Natural killer cell (primary cell): ENCODE measurements at regions not wholly inside any gene's neighbourhood (a gene's known extent, or its start where the extent isn't known, plus 50 kb on each side); places are given as distances from the start of the nearest gene placed in this dataset.

Experiments used
- ATAC-seq, 3 donors: fragments of 150-1000 bp in 2 of 3; fragments of 200-7000 bp in 1 of 3; cut with Tn5 transposase; 1 replicate in 1 of 3; 2 replicates in 2 of 3; pipeline ENCODE4 v1.10.0; 2021; ENCODE audit warnings: mild to moderate bottlenecking in 2 of 3, moderate library complexity in 2 of 3
- DNase-seq, 2 donors: peaks; one replicate each; pipeline versions ENCODE4 v3.0.0 to v3.0.0-alpha.2; 2013 to 2021; ENCODE audit warnings: mixed read lengths in 1 of 2
- H3K27ac ChIP-seq: one replicate; pipeline ENCODE4 v1.5.1; 2013; ENCODE audit warnings: mild to moderate bottlenecking, low read length
- H3K27me3 ChIP-seq: one replicate; pipeline ENCODE4 v1.6.1; 2013; ENCODE audit warnings: low read length; ENCODE audit not compliant: control insufficient read depth, insufficient read depth
- H3K36me3 ChIP-seq: one replicate; pipeline ENCODE4 v1.6.1; 2013; ENCODE audit warnings: low read length; ENCODE audit not compliant: control insufficient read depth, insufficient read depth
- H3K4me1 ChIP-seq: one replicate; pipeline ENCODE4 v1.6.1; 2013; ENCODE audit warnings: low read length; ENCODE audit not compliant: control insufficient read depth, insufficient read depth
- H3K4me3 ChIP-seq: one replicate; pipeline ENCODE4 v1.5.1; 2013; ENCODE audit warnings: low read length
- H3K9me3 ChIP-seq: one replicate; pipeline ENCODE4 v1.6.1; 2013; ENCODE audit warnings: low read length; ENCODE audit not compliant: control insufficient read depth, insufficient read depth
- H3K27ac Mint-ChIP-seq, 2 donors: one replicate each; pipeline ENCODE4 v1.8.0; 2022; ENCODE audit warnings: mild to moderate bottlenecking in 2 of 2, mixed read lengths in 2 of 2, moderate library complexity in 1 of 2
- H3K27me3 Mint-ChIP-seq, 2 donors: one replicate each; pipeline ENCODE4 v1.8.0; 2022; ENCODE audit warnings: low read depth in 2 of 2, mixed read lengths in 2 of 2
- H3K36me3 Mint-ChIP-seq: one replicate; pipeline ENCODE4 v1.8.0; 2022; ENCODE audit warnings: mixed read lengths
- H3K4me1 Mint-ChIP-seq, 2 donors: one replicate each; pipeline ENCODE4 v1.8.0; 2022; ENCODE audit warnings: mixed read lengths in 2 of 2
- H3K4me3 Mint-ChIP-seq: one replicate; pipeline ENCODE4 v1.8.0; 2022; ENCODE audit warnings: mild to moderate bottlenecking, moderate library complexity, mixed read lengths
- H3K9me3 Mint-ChIP-seq, 2 donors: one replicate each; pipeline ENCODE4 v1.8.0; 2022; ENCODE audit warnings: mixed read lengths in 2 of 2
- CTCF ChIP-seq: fragments of 200-600 bp; IDR thresholded peaks from one replicate; pipeline ENCODE4 v1.8.0; 2022; ENCODE audit warnings: antibody characterized with exemption
- WGBS: methylation state at CpG from one replicate; pipeline ENCODE4 v1.1.7; 2013; ENCODE audit warnings: missing lambda C conversion rate; ENCODE audit not compliant: insufficient coverage; 5-methylcytosine and 5-hydroxymethylcytosine counted together
- intact Hi-C: fragments of 100-400 bp; cut with micrococcal nuclease; formaldehyde crosslinking; loops from one replicate; pipeline ENCODE4 v1.14.2; 2022

- no peak for TF ChIP-seq CTCF
- H3K36me3 Mint-ChIP-seq, result peaks cover 17% of the 10 kb centered on the region
- H3K27me3 Mint-ChIP-seq, result no peaks in the 10 kb centered on the region
- H3K27me3 ChIP-seq, result no peaks in the 10 kb centered on the region
- H3K9me3 Mint-ChIP-seq, result peaks cover 11 to 31% of the 10 kb centered on the region in 2 donors
- ATAC-seq, result no peak
- H3K4me1 ChIP-seq, result no peaks in the 10 kb centered on the region
- no peak overlapping the region for H3K4me3 ChIP-seq
- DNase-seq, result no peak
- H3K4me3 Mint-ChIP-seq, result no peak overlapping the region
- H3K9me3 ChIP-seq, result peaks cover 3% of the 10 kb centered on the region
- no peaks in the 10 kb centered on the region for H3K36me3 ChIP-seq
- no peak overlapping the region for H3K27ac ChIP-seq
- intact Hi-C loops, result no loop called here
- no peak overlapping the region for H3K27ac Mint-ChIP-seq
- no peaks in the 10 kb centered on the region for H3K4me1 Mint-ChIP-seq
Measured at GRCh38 chr10:83374741-83375140, 764.6 kb upstream of the GHITM start.

GRCh38 chr10:83375274-83375673 lies 764.0 kb upstream of the GHITM start:
- no peak overlapping the region for H3K27ac Mint-ChIP-seq
- WGBS, result 46% methylated on average over 2 of the region's 2 CpGs
- Histone ChIP-seq H3K27me3 (no peaks in the 10 kb centered on the region), H3K9me3 (peaks cover 3% of the 10 kb centered on the region), H3K36me3 (no peaks in the 10 kb centered on the region), H3K4me3 (no peak overlapping the region), H3K27ac (no peak overlapping the region), H3K4me1 (no peaks in the 10 kb centered on the region)
- intact Hi-C loops, result no loop called here
- ATAC-seq, result no peak
- peaks cover 12 to 29% of the 10 kb centered on the region in 2 donors for H3K9me3 Mint-ChIP-seq
- no peaks in the 10 kb centered on the region for H3K4me1 Mint-ChIP-seq
- DNase-seq, result no peak
- TF ChIP-seq CTCF, result no peak
- H3K36me3 Mint-ChIP-seq, result peaks cover 17% of the 10 kb centered on the region
- no peak overlapping the region for H3K4me3 Mint-ChIP-seq
- no peaks in the 10 kb centered on the region for H3K27me3 Mint-ChIP-seq

DNA sequence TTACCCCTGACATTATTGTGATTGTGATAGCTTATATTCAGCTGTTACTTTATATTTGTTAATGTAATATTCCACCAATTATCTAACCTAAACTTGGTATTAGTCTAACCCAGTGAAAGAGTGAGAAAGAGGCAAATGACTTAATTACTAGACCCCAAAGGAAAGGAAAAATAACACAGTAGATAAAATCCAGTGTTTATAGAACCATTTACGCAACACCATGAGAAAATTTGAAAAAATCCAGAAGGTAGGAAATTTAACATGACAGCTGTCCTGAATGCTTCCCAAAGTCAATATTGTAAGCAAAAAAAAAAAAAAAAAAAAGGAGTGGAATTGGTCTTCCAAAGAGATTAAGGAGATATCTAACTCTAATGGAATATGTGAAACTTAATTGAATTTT lies 741.5 kb upstream of the GHITM start:
- Histone ChIP-seq H3K36me3 (no peaks in the 10 kb centered on the region), H3K4me1 (no peaks in the 10 kb centered on the region), H3K27ac (no peak overlapping the region), H3K27me3 (no peaks in the 10 kb centered on the region), H3K9me3 (peaks cover 6% of the 10 kb centered on the region), H3K4me3 (no peak overlapping the region)
- H3K27ac Mint-ChIP-seq, result no peak overlapping the region
- H3K4me3 Mint-ChIP-seq, result no peak overlapping the region
- H3K9me3 Mint-ChIP-seq, result peaks cover 11 to 16% of the 10 kb centered on the region in 2 donors
- WGBS, result no CpG with 5 or more reads among the region's 1 CpG
- DNase-seq (no peak), ATAC-seq (no peak)
- intact Hi-C loops, result no loop called here
- H3K36me3 Mint-ChIP-seq, result no peaks in the 10 kb centered on the region
- TF ChIP-seq CTCF, result no peak
- no peaks in the 10 kb centered on the region for H3K4me1 Mint-ChIP-seq
- H3K27me3 Mint-ChIP-seq, result no peaks in the 10 kb centered on the region

DNA sequence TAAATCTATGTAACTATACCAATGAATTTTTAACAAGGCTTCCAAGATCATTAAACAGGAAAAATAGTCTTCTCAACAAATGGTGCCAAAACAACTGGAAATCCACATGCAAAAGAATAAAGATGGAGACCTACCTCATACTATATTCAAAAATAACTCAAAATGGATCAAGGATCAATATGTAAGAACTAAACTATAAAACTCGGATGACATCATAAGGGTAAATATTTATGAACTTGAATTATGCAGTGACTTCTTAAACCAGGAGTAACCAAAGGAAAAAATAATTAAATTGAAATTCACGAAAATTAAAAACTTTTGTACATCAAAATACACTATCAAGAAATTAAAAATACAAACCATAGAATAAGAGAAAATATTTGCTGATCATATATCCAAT lies 728.7 kb upstream of the GHITM start:
- no peak for TF ChIP-seq CTCF
- H3K27ac Mint-ChIP-seq, result no peak overlapping the region
- no peaks in the 10 kb centered on the region for H3K36me3 ChIP-seq
- intact Hi-C loops, result no loop called here
- H3K4me3 Mint-ChIP-seq, result no peak overlapping the region
- H3K27me3 Mint-ChIP-seq, result no peaks in the 10 kb centered on the region
- H3K27ac ChIP-seq, result no peak overlapping the region
- H3K4me1 Mint-ChIP-seq, result no peaks in the 10 kb centered on the region
- H3K4me1 ChIP-seq, result no peaks in the 10 kb centered on the region
- peaks cover 8% of the 10 kb centered on the region for H3K36me3 Mint-ChIP-seq
- ATAC-seq (no peak), DNase-seq (no peak)
- WGBS, result no CpG with 5 or more reads among the region's 2 CpGs
- peaks cover 13 to 14% of the 10 kb centered on the region in 2 donors for H3K9me3 Mint-ChIP-seq
- H3K9me3 ChIP-seq, result no peaks in the 10 kb centered on the region
- no peaks in the 10 kb centered on the region for H3K27me3 ChIP-seq
- no peak overlapping the region for H3K4me3 ChIP-seq
